ENCODE measurements at regions not wholly inside any gene's neighbourhood (a gene's known extent, or its start where the extent isn't known, plus 50 kb on each side); places are given as distances from the start of the nearest gene placed in this dataset.
"Not testable (repeated sequence)": the region's sequence is repeated elsewhere in the genome, so short reads cannot be mapped to it uniquely, and the experiment has no call there.

- no peak for DNase-seq (ENCODE audit: low read depth)
- TF ChIP-seq CTCF (conservative IDR thresholded peaks at IDR 0.05; ENCODE audit: control insufficient read depth, insufficient read depth, low read depth, low read length) = no peak
These were observed 92.2 kb upstream of the SLIT2 start for GRCh38 chr4:20159516-20159915.

GRCh38 chr4:20158195-20158594, 93.5 kb upstream of the SLIT2 start:
- no peak for DNase-seq (ENCODE audit: low read depth)
- no peak overlapping the region for H3K4me3 ChIP-seq (ENCODE audit: control insufficient read depth, low read depth, low read length)
- no peak for TF ChIP-seq CTCF (conservative IDR thresholded peaks at IDR 0.05; ENCODE audit: control insufficient read depth, insufficient read depth, low read depth, low read length)

More at GRCh38 chr4:20159516-20159915, 92.2 kb upstream of the SLIT2 start:
- no peak overlapping the region for H3K4me3 ChIP-seq (ENCODE audit: control insufficient read depth, low read depth, low read length)

DNA sequence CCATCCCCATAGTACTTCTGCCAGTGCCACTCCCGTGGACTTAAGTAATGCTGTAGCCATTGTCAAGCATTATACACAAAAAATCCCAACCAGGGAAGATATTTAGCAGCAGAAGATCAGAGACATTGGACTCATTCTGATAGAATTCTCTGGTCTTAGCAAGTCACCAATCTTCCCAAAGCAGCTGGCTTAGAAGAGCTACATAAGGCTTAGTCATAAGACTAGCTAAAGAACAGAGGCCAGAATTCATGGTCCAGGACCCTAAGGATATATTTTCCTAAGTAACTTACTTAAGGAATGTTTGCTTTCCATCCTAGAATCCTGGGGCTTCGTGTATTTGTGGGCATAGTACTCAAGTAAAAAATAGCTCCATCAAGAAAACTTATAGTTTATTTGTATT, 100.3 kb upstream of the SLIT2 start:
- no peak for DNase-seq (ENCODE audit: low read depth)
- no peak for TF ChIP-seq CTCF (conservative IDR thresholded peaks at IDR 0.05; ENCODE audit: control insufficient read depth, insufficient read depth, low read depth, low read length)
- no peak overlapping the region for H3K4me3 ChIP-seq (ENCODE audit: control insufficient read depth, low read depth, low read length)

- not testable (repeated sequence) for H3K4me3 ChIP-seq (ENCODE audit: control insufficient read depth, low read depth, low read length); DNase-seq (ENCODE audit: low read depth)
These were observed 102.6 kb upstream of the SLIT2 start for GRCh38 chr4:20149143-20149542.

DNA sequence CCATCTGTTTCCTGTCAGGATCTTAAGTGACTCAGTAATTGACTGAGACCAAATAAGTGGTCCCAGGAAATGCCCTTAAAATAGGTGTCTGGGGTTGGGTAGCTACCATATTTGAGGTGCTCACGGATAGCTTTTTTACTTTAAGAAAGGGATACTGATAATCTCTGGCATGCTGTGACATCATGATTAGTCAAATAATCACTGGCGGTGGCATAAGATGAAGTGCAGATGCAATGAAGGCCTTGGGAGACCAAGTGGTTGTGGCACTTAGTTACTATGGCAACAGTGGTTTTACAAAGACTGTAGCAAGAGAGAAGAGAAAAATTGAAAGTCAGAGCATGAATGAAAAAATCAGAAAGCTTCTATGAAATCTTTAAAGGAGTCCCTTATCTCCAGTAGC, 114.5 kb upstream of the SLIT2 start:
- TF ChIP-seq CTCF (conservative IDR thresholded peaks at IDR 0.05; ENCODE audit: control insufficient read depth, insufficient read depth, low read depth, low read length) = no peak
- H3K4me3 ChIP-seq (ENCODE audit: control insufficient read depth, low read depth, low read length) = no peak overlapping the region
- peak; percentile 34 for DNase-seq (ENCODE audit: low read depth)

- peak; percentile 53 for DNase-seq (ENCODE audit: low read depth)
- H3K4me3 ChIP-seq (ENCODE audit: control insufficient read depth, low read depth, low read length) = no peak overlapping the region
- no peak for TF ChIP-seq CTCF (conservative IDR thresholded peaks at IDR 0.05; ENCODE audit: control insufficient read depth, insufficient read depth, low read depth, low read length)
These were observed 124.1 kb upstream of the SLIT2 start for GRCh38 chr4:20127626-20128025.

GRCh38 chr4:20126906-20127305, 124.8 kb upstream of the SLIT2 start:
- no peak overlapping the region for H3K4me3 ChIP-seq (ENCODE audit: control insufficient read depth, low read depth, low read length)
- peak; percentile 92 for DNase-seq (ENCODE audit: low read depth)
- TF ChIP-seq CTCF (conservative IDR thresholded peaks at IDR 0.05; ENCODE audit: control insufficient read depth, insufficient read depth, low read depth, low read length) = no peak
